ENCODE measurements at regions not wholly inside any gene's neighbourhood (a gene's known extent, or its start where the extent isn't known, plus 50 kb on each side); places are given as distances from the start of the nearest gene placed in this dataset.
A peak's percentile ranks its signal among the peaks of the same experiment; 100 is the strongest.

DNA sequence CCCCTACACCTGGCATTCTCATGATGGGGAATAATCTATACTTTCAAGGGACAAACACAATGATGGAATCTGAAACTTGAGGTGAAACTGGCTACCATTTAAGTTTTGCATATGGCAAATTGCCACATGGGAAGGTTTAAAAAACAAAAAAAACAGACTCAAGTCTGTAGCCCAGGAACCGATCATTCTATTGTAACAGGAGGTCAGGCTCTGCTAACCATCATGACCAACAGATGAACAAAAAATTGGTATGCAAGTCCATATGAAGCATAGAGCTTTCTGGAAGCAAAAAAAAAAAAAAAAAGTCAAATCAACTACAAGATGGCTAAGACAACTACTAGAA is 594.3 kb upstream of the DIPK2B start:
- intact Hi-C loops (cut with DNase I), result no loop called here
- no peak for DNase-seq
- H3K9me3 ChIP-seq, result no peaks in the 10 kb centered on the region
- TF ChIP-seq POLR2A (IDR thresholded peaks at IDR 0.05), result no peak
- no peak for TF ChIP-seq CTCF (IDR thresholded peaks at IDR 0.05)
- WGBS, 2 donors, result 50 to 59% methylated on average over 1 of the region's 1 CpG
- no peaks in the 10 kb centered on the region for H3K36me3 ChIP-seq
- peaks cover 0 to 6% of the 10 kb centered on the region in 2 donors for H3K4me1 ChIP-seq
- H3K27me3 ChIP-seq, result no peaks in the 10 kb centered on the region
- no peak overlapping the region for H3K4me3 ChIP-seq (replicated peaks in 1 of 3)
- H3K27ac ChIP-seq, result no peak overlapping the region

DNA sequence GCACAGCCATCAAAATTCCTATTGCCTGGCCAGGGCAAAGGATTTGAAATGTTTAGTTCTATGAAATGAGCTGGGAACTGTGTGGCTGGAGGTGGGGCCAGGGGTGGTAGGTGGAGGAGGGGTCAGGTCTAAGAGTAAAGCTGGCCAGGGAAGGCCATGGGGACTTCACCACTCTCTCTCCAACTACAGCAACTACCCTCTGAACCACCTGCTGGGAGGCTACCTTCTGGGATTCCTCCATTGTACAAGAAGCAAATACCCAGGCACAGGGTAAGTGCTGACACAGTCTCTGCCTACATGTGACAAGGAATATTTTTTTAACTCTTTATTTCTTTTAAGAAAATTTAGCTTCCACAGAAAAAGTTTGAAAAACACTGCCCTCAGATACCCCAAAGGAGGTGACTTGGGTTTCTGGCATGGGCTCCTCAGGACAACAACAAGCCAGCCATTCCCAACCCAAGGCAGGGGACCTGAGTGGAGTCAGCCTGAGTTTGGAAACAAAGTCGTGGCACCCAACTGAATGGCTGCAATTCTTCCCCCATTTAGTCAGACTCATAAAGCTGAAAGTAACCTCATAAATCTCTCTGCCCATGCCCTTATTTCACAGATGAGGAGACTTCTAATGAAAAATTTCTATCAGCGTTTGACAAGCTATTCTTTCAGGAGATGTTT is 593.8 kb upstream of the DIPK2B start:
- no peaks in the 10 kb centered on the region for H3K36me3 ChIP-seq
- TF ChIP-seq POLR2A (IDR thresholded peaks at IDR 0.05) (no peak), CTCF (IDR thresholded peaks at IDR 0.05) (no peak)
- H3K27ac ChIP-seq, result no peak overlapping the region
- intact Hi-C loops (cut with DNase I), result no loop called here
- no peak overlapping the region for H3K4me3 ChIP-seq (replicated peaks in 1 of 3)
- no peaks in the 10 kb centered on the region for H3K27me3 ChIP-seq
- WGBS, 2 donors, result 85 to 92% methylated on average over 2 of the region's 2 CpGs
- H3K9me3 ChIP-seq, result no peaks in the 10 kb centered on the region
- DNase-seq, result no peak
- H3K4me1 ChIP-seq, result peaks cover 0 to 6% of the 10 kb centered on the region in 2 donors

DNA sequence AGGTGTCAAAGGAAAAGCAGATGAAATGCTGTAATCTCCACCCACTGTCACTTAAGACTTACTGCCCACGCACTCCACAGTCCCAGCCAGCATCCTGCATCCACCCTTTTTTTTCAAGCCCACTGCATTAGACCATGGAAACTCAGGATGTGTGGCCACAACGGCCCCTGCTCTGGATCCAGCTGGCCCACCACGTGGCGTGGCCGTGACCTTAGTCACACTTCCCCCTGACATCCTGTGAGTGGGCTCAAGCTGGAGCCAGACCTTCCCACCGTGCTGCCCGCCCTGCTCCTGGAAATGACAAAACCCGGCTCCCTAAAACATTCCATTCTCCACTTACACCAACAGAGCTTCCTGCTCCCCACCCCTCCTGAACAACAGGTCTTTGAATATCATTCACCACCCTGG is 588.3 kb upstream of the DIPK2B start:
- H3K4me1 ChIP-seq, result no peaks in the 10 kb centered on the region
- DNase-seq, result peak in 1 of 2 donors; percentile 12
- 50 to 60% methylated on average over 8 of the region's 8 CpGs for WGBS, 2 donors

GRCh38 chrX:45788315-45788714 is 587.6 kb upstream of the DIPK2B start:
- no peaks in the 10 kb centered on the region for H3K4me1 ChIP-seq
- no peak overlapping the region for H3K27ac ChIP-seq
- no peaks in the 10 kb centered on the region for H3K27me3 ChIP-seq
- no peak overlapping the region for H3K4me3 ChIP-seq (replicated peaks in 1 of 3)
- DNase-seq, result no peak
- no peaks in the 10 kb centered on the region for H3K36me3 ChIP-seq
- WGBS, 2 donors, result 52 to 63% methylated on average over 5 of the region's 5 CpGs
- intact Hi-C loops (cut with DNase I), result no loop called here
- no peak for TF ChIP-seq POLR2A (IDR thresholded peaks at IDR 0.05)
- no peak for TF ChIP-seq CTCF (IDR thresholded peaks at IDR 0.05)
- H3K9me3 ChIP-seq, result no peaks in the 10 kb centered on the region

More for the DNA sequence above, 588.3 kb upstream of the DIPK2B start:
- intact Hi-C loops (cut with DNase I), result no loop called here
- H3K4me3 ChIP-seq (replicated peaks in 1 of 3), result no peak overlapping the region
- TF ChIP-seq POLR2A (IDR thresholded peaks at IDR 0.05) (no peak), CTCF (IDR thresholded peaks at IDR 0.05) (no peak)
- no peaks in the 10 kb centered on the region for H3K27me3 ChIP-seq
- H3K9me3 ChIP-seq, result no peaks in the 10 kb centered on the region
- no peaks in the 10 kb centered on the region for H3K36me3 ChIP-seq
- H3K27ac ChIP-seq, result no peak overlapping the region

- WGBS, 2 donors, result 65 to 70% methylated on average over 3 of the region's 3 CpGs
- Histone ChIP-seq H3K36me3 (no peaks in the 10 kb centered on the region), H3K27me3 (no peaks in the 10 kb centered on the region), H3K27ac (no peak overlapping the region), H3K9me3 (no peaks in the 10 kb centered on the region), H3K4me3 (replicated peaks in 1 of 3) (no peak overlapping the region), H3K4me1 (no peaks in the 10 kb centered on the region)
- TF ChIP-seq POLR2A (IDR thresholded peaks at IDR 0.05) (no peak), CTCF (IDR thresholded peaks at IDR 0.05) (no peak)
- intact Hi-C loops (cut with DNase I), result no loop called here
- no peak for DNase-seq
Measured at GRCh38 chrX:45784590-45784989, 583.9 kb upstream of the DIPK2B start.

Data from thyroid gland (tissue), 4 donors.